Stimulated activated CD4-positive, alpha-beta T cell treated with anti-CD3 and anti-CD28 coated beads, Interleukin-2, amount 100 ng/mL, for 24 hours (primary cell): ENCODE measurements at regions not wholly inside any gene's neighbourhood (a gene's known extent, or its start where the extent isn't known, plus 50 kb on each side); places are given as distances from the start of the nearest gene placed in this dataset.

Experiments used
- DNase-seq, 2 donors: peaks; one replicate each; pipeline ENCODE4 v3.0.0-alpha.2; 2020

GRCh38 chr22:49244466-49245420 lies 582.9 kb downstream of the BRD1 start:
- DNase-seq, result no peak

GRCh38 chr22:49243965-49244364 lies 583.7 kb downstream of the BRD1 start:
- DNase-seq, result no peak

- no peak for DNase-seq
These were observed 584.3 kb downstream of the BRD1 start for GRCh38 chr22:49243335-49243734.

- no peak for DNase-seq
These were observed 585.2 kb downstream of the BRD1 start for GRCh38 chr22:49242480-49242879.

- DNase-seq, result no peak
These were observed 586.4 kb downstream of the BRD1 start for GRCh38 chr22:49241174-49241851.

- DNase-seq, result no peak
These were observed 587.2 kb downstream of the BRD1 start for GRCh38 chr22:49240472-49240871.

- no peak for DNase-seq
These were observed 587.7 kb downstream of the BRD1 start for GRCh38 chr22:49240016-49240380.

GRCh38 chr22:49239264-49240015 lies 588.2 kb downstream of the BRD1 start:
- DNase-seq, result no peak

GRCh38 chr22:49238181-49239141 lies 589.2 kb downstream of the BRD1 start:
- DNase-seq, result no peak

- no peak for DNase-seq
These were observed 590.0 kb downstream of the BRD1 start for GRCh38 chr22:49237703-49238102.

GRCh38 chr22:49237279-49237678 lies 590.4 kb downstream of the BRD1 start:
- no peak for DNase-seq

- no peak for DNase-seq
These were observed 591.1 kb downstream of the BRD1 start for GRCh38 chr22:49236541-49237075.

GRCh38 chr22:49235463-49236300 lies 592.0 kb downstream of the BRD1 start:
- no peak for DNase-seq

GRCh38 chr22:49234459-49234858 lies 593.2 kb downstream of the BRD1 start:
- no peak for DNase-seq

- no peak for DNase-seq
These were observed 594.1 kb downstream of the BRD1 start for GRCh38 chr22:49233507-49234100.

GRCh38 chr22:49232319-49233067 lies 595.2 kb downstream of the BRD1 start:
- no peak for DNase-seq

- DNase-seq, result no peak
These were observed 597.5 kb downstream of the BRD1 start for GRCh38 chr22:49230194-49230577.

- no peak for DNase-seq
These were observed 598.0 kb downstream of the BRD1 start for GRCh38 chr22:49229483-49230193.

GRCh38 chr22:49228431-49229037 lies 599.1 kb downstream of the BRD1 start:
- DNase-seq, result no peak
